ENCODE measurements at regions not wholly inside any gene's neighbourhood (a gene's known extent, or its start where the extent isn't known, plus 50 kb on each side); places are given as distances from the start of the nearest gene placed in this dataset.
"Not testable (repeated sequence)": the region's sequence is repeated elsewhere in the genome, so short reads cannot be mapped to it uniquely, and the experiment has no call there.

DNA sequence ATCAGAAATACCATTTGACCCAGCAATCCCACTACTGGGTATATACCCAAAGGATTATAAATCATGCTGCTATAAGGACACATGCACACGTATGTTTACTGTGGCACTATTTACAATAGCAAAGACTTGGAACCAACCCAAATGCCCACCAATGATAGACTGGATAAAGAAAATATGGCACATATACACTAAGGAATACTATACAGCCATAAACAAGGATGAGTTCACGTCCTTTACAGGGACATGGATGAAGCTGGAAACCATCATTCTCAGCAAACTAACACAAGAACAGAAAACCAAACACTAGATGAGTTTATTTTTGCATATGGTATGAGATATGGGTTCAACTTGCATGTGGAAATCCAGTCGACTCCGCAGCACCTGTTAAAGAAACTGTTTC lies 168.8 kb upstream of the FGF13 start:
- TF ChIP-seq, protein P1, sequence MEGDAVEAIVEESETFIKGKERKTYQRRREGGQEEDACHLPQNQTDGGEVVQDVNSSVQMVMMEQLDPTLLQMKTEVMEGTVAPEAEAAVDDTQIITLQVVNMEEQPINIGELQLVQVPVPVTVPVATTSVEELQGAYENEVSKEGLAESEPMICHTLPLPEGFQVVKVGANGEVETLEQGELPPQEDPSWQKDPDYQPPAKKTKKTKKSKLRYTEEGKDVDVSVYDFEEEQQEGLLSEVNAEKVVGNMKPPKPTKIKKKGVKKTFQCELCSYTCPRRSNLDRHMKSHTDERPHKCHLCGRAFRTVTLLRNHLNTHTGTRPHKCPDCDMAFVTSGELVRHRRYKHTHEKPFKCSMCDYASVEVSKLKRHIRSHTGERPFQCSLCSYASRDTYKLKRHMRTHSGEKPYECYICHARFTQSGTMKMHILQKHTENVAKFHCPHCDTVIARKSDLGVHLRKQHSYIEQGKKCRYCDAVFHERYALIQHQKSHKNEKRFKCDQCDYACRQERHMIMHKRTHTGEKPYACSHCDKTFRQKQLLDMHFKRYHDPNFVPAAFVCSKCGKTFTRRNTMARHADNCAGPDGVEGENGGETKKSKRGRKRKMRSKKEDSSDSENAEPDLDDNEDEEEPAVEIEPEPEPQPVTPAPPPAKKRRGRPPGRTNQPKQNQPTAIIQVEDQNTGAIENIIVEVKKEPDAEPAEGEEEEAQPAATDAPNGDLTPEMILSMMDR (conservative IDR thresholded peaks at IDR 0.05; ENCODE audit: low read length): not testable (repeated sequence)
- not testable (repeated sequence) for TF ChIP-seq EZH2phosphoT487 (IDR thresholded peaks at IDR 0.05; ENCODE audit: borderline replicate concordance, low read depth, low read length)
